ENCODE measurements at regions not wholly inside any gene's neighbourhood (a gene's known extent, or its start where the extent isn't known, plus 50 kb on each side); places are given as distances from the start of the nearest gene placed in this dataset.
A peak's percentile ranks its signal among the peaks of the same experiment; 100 is the strongest.

DNA sequence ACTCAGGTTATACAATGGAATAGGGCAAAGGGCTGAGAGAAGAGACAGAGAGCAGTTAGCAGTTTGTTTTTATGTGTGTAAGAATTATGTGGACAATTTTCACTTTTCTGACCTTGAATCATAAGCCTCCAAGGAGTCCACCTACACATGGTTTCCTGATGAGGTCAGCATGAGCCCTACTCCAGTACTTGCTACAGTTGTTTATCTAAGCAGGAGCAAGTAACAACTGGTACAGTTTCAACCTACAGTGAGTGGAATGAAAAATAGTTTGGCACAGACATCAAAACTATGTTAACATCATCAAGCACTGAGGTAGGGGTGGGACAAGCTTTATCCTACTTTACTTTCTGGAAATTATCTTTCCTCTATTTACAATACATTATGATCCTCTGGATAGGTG, 426.7 kb upstream of the ID4 start:
- no peak for DNase-seq (ENCODE audit: low spot score)

DNA sequence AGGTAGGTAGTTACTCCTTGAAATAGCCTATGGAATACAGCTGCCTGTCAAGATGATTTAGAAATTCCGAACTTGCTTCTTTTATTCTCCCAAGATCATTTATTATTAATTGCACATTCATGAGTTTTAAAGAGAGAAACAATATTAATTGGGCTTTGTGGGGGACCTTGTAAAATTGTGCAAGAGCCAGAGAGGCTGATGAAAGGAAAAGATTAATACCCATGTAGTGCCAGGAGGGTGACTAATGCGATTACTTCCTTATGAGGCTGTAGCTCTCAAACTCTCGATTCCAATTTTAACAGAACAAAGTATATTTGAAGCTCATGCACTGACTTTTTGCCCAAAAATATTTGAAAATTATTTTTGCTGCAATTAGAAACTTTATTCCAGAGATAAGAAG, 423.8 kb upstream of the ID4 start:
- no peak for DNase-seq (ENCODE audit: low spot score)

DNA sequence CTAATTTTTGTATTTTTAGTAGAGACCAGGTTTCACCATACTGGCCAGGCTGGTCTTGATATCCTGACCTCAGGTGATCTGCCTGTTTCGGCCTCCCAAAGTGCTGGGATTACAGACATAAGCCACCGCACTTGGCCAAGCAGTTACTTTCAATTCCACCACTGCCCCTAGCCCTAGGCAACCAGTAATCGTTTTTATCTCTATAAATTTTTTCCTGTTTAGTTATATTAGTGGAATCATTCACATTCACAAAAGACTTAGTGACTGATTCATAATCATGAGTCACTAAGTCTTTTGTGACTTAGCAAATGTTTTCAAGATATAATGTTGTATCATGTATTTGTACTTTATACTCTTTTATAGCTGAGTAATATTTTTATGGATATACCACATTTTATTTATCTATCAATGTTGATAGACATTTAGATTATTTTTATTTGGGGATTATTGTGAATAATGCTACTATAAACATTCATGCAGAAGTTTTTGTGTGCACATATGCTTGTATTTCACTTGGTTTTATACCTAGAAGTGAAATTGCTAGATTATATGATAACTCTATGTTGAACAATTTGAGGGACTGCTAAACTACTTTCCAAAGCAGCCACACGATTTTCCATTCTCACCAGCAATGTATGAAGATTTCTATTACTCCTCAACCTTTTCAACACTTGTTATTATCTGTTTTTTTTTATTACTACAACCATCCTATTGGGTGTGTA, 421.4 kb upstream of the ID4 start:
- no peak for DNase-seq (ENCODE audit: low spot score)

DNA sequence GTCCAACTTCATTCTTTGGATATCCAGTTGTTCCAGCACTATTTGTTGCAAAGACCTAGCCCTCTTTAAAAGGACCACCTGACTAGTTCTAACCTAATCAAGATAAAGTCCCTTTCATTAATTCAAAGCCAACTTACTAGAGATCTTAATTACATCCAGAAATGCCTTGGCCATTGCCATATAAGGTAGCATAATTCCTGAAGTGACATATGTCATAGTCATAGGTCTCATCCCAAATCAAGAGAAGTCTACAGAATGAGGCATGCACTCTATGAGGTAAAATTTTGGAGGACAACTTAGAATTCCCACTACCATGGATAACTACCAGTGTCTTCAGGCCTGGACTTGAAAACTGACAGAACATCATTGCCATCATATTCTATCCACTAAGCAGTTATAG, 420.4 kb upstream of the ID4 start:
- DNase-seq (ENCODE audit: low spot score) = no peak

DNA sequence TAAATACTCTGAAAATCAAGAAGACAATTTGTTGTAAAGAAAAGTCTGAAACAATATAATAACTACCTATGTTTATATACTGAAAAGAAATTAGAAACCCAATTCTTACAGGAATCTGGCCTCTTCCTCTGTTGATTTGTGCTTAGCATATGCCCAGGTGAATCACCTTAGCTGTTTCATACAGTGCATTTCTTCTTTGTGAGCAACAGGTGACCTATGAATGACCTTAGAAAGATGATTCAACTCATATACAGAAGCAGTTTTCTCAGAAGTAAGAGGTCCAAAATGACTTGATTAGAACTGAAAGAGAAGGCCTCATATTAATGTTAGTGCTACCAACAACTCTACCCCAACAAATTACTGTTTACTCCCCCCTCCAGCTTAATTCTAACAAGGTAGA, 419.5 kb upstream of the ID4 start:
- no peak for DNase-seq (ENCODE audit: low spot score)

DNA sequence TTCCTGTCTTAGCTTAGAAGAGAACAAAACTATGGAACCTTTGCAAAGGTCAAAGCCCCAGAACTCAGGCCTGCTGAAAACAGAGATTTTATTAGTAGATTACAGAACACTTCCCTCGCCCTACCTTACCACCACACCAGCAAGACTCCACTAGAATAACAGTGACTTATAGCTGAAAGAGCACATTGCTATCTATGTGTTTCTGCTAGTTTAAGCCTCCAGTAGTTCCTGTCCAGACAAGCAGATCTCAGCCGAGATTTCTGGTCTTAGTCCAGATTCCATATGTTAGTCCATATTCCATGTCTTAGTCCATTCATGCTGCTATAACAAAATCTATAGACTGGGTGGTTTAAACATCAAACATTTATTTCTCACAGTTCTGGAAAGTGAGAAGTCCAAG, 412.3 kb upstream of the ID4 start:
- DNase-seq (ENCODE audit: low spot score) = no peak

DNA sequence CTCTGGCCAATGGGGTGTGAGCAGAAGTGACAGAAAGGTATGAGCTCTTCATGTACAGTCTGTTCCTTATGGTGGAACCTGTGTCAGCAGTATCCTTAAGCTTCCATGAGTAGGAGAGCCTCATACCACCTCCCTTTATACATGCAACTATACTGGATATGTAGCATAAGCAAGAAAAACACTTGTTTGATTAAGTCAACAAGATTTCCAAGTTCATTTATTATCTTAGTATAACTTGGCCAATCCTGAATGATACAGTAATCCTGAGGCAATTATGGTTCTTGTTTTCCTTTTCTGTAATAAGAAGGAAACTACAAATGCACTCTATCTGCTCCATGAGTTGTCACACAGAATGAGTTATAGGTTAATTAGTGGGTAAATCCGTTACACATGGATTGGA, 409.6 kb upstream of the ID4 start:
- DNase-seq (ENCODE audit: low spot score) = no peak

DNA sequence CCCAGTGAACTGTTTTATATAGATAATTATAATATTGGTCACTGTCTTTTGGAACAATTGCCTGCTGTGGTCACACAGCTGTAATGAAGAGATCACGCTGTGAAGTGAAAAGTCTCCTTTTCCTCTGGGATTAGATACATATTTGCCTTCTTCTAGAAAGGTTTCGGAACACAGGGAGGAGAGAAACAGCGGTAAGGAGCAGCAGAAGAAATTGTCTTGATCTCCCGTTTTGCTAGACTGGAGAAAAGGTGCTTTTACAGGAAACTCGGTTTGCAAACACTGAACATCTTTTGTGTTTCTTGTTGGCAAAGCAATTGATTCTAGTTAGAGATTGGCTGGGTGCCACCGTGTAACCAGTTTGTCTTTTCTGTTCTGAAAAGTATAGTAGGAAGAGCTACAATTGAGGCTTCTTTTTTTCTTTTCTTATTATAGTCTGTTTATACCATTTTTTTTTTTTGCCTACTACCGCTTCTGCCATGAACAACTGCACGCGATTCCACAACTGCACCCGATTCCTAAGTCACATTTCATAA, 404.1 kb upstream of the ID4 start:
- no peak for DNase-seq (ENCODE audit: low spot score)

DNA sequence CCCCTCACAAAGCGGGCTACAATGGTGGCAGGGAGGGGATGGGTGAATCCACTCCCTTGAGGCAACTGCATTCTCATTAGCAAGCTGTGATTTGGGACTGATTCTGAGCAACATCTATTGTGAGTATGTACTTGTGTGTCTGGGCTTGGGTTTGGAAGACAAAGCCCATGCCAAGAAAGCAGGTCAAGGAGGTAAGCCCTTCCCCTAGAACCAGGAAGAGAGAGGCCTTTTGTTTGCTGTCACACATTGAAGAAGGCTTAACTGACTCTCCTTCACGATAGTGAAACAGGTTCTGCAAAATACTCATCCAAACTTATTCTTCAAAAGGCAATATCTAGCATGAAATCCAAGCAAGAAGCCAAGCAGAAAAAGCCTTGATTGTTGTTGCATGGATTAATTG, 403.1 kb upstream of the ID4 start:
- no peak for DNase-seq (ENCODE audit: low spot score)

DNA sequence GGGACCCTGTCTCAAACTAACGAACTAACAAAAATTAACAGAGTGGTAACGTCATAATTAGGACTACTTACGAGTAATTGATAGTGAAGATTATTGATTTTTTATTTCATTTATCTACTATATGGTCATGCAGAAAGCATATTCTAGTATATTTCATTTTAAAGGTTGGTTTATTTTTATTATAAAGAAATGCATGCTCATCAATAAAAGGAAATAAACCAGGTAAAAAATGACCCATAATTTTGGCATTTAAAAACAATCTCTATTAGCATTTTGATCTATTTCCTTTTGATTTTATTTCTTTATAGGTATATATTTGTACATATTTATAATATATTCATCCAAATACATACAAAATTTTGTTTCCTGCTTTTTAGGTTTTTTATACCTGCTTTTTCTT, 401.4 kb upstream of the ID4 start:
- DNase-seq (ENCODE audit: low spot score) = no peak

DNA sequence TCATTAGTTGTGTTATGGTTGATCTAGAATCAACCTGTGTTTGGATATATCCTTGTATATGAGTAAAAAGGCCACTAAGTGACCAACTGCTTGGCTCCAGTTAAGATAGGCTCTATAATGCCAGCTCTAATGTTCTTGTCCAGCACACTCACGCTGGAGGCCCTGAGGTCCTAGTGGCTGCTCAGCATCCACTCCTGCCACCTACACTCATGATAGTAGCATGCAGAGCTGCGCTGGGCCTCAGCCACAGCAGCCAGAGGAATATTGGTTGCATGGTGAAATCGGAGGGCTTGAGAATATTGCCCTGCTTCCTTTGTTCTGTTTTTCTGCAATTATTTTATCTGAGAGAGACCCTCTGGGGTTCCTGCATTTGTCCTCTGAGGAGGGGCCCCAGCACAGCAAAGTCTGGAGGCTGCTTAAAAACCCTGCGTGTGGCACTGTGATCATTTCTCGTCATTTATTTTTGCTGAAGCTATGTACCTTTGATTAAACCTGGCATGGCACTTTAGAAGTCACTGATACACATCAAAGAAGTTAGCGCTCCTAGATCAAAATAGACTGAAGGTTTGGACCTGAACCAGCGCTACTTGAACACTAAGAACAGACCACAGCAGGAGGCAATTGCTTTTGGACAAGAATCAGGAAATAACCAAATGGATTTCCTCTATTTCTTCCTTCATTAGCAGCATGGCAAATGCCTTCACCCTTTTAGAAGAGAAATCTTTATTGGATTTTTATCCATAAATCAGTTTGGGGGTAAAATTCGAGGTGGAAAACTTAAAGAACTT, 398.4 kb upstream of the ID4 start:
- DNase-seq (ENCODE audit: low spot score) = no peak

DNA sequence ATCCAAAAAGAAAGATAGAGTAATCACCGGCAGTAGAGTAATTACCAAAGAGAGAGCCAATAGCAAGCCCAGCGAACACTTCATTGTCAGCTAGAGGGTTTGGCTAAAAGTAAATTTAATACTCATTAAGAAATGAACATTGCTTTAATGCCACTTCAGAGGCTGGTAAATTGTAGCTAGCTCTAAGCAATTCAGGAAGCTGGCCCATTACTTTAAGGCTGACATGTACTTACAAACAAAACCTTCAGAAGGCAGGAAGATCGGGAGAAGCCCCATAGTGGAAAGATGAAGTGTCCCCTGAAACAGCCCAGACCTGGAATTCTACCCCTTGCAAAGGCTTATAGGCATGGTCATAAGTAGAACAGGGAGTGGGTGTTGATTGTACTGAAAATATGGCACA, 396.6 kb upstream of the ID4 start:
- no peak for DNase-seq (ENCODE audit: low spot score)

DNA sequence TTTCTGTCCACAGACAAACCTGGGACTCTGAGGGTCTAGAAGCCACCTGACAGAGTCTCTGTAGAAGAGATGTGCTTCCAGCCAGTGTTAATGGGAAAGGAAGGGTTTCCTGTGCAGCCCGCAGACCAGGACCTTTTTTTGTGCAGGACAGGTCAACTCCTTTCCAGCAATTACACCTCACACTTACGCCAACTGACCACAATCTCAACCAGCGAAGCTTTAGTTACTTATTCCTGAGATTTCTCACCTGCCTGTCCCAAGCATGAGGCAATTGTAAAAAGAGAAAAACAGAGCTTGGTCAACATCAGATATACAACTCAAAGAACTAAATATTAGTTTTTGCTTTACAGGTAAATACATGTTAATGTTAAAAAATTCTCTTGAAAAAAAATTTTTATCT, 393.8 kb upstream of the ID4 start:
- no peak for DNase-seq (ENCODE audit: low spot score)

DNA sequence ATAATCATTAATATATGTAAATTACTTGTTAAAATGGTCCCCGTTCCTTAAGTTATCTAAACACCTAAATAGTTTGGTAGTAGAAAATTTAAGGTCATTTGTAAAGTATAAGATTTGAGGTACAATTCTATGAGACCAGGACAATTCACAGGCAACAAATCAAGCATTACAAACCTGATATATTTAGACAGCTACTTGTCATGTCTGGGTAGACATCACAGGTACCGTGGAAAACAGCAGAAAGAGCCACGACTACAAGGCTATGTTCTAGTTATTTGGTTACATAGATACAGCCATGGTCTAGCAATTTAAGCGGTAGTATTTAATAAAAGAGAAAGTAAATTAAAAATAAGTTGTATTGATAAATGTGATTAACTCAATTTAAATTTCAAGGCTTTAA, 393.1 kb upstream of the ID4 start:
- DNase-seq (ENCODE audit: low spot score) = no peak

DNA sequence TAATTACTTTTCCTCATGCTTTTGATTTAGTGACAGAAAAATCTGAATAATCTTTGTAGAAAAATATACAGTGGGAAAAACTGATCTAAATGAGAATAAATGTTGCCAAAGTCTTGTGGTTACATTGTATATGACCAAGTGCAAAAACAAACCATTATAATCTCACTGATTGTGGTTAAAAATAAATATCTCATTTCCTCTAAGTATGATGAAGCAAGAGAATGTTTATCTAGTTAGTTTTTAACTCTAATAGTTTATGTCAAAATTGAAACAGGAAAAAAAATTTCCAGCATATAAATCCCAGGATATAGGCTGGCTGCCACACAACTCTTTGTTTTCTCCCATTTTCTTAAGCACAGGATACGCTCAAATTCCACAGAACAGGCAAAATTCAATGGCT, 392.7 kb upstream of the ID4 start:
- no peak for DNase-seq (ENCODE audit: low spot score)

DNA sequence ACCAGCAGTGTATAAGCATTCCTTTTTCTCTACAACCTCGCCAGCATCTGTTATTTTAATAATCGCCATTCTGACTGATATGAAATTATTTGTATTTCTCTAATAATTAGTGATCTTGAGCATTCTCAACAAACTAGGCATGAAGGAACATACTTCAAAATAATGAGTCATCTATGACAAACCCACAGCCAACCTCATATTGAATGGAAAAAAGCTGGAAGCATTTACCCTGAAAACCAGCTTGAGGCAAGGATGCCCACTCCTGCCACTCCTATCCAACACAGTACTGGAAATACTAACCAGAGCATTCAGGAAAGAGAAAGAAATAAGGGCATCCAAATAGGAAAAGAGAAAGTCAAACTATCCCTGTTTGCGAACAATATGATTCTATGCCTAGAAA, 390.6 kb upstream of the ID4 start:
- no peak for DNase-seq (ENCODE audit: low spot score)

DNA sequence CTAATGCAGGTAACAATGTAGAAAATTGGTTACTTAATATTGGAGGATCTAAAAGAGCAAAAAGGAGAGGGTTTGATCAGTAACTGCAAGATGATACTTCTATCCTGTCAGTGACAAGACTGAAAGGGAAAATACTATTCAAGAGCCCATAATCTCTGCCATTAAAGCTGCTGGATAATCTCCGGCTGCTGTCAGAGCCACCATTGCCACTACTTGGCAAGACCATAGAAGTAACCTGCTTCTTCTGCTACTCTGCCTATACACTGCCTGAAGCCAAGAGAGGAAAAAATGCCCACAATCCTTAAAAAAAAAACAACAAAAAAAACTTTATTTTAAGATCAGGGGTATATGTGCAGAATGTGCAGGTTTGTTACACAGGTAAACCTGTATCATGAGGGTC, 386.5 kb upstream of the ID4 start:
- DNase-seq (ENCODE audit: low spot score) = peak; percentile 31

DNA sequence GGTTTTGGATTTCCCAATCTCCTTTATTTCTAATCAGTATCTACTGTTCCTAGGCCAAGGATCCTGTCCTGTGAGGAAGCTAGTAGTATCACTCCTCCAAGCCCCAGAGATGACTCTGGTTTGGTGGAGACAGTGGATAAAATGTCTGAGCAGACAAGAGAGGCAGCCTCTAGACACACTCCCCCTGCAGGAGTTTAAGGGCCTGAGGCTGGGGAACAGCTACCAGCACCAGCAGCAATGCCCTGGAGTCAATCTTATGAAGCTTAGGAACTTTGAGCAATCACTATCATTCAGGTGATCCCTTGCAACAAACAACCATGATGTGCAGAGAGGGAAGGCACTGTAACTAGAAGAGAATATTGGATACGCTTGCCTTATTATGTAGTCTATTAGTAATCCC, 384.7 kb upstream of the ID4 start:
- DNase-seq (ENCODE audit: low spot score) = peak; percentile 34

DNA sequence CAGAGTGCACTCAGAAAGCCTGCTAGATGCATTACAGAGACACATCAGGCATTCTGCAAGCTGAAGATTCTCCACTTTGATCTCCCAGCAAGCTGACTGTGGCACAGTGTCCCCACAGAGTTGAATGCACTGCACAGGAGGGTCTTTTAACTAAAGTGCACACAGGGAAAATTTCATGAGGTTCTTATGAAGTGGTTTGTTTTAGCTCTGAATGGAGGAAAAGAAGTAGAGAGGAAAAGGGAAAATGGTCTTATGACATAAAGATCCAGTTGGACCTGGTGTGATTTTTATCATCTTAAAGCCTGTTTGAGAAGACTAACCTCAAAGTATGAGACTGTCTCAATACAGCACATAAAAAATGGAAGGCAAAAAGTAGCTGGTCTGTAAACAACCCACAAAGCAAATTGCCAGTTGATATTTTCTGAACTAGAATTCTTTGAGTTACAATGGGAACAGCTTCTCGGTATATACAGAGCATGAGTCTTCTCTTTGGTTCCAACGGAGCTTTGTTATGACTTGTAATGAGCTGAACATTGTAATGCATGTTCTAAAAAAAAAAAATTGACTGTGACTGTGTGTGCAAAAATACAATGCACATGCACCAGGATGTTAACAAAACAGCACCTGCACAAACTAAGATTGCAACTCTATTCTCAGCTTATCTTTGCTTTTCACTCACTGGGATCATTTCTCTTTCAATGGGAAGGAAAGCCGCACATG, 383.0 kb upstream of the ID4 start:
- DNase-seq (ENCODE audit: low spot score) = no peak

DNA sequence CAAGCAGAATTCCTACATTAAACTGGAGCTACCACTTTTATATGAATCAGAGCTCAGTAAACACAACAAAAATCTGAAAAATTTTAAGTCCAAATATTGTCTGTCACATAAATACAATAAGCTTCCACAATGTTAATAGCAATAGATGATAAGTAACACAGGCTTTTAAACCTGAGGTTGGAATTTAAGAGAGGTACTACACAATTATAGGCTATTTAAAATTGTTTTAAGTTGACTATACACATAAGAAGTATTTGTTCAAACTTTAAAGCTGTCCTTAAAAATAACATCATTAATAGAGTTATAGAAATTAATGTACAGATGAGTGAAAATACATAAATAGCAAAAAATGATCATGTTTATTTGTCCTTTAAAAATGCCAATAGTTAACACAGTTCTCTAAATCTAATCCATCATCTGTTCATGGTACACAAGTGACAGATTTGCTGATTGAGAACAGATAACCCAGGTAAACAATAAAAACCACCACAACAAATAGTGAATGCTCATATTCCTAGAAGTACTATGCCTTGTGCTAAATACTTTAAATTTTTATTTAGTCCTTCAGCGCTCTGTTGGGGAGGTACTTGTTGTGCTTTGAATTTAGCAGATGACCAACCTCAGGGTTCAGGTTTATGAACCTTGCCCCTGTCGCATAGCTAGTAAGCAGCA, 382.3 kb upstream of the ID4 start:
- DNase-seq (ENCODE audit: low spot score) = no peak

DNA sequence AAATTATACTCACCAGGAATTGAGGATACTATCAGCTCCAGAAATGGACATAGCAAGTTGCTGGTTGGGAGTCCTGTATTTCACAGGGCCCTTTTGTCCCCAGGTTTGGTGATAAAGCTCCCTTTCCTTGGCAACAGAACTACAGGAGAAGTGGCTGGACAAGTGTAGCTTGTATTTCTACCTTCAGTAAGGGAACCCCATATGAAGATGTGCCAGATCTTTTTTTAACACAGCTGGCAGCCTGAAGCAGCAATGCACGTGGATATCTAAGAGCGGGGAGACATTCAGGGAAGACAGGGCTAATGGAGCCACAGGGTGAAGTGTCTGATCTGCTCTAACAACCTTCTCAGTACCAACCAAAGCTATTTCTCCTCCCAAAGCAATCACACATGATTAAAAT, 373.9 kb upstream of the ID4 start:
- DNase-seq (ENCODE audit: low spot score) = no peak

DNA sequence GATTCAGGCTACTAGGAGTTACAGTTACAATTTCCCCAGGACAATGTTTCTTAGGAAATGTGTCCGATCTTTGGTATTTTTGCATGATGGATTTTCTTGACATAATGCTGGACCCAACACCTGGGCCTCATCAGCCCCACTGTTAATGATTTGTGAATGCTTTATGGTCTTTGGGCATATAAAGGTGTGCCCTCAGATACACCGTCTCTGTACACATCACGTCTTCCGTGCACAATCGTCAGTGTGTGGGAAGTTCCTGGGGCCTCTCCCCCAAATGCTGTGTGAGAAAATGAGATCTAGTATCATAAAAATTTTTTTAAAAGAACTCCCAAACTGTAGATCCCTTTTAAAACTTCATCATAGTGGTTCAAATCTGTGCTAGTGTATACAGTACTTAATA, 373.2 kb upstream of the ID4 start:
- DNase-seq (ENCODE audit: low spot score) = no peak

DNA sequence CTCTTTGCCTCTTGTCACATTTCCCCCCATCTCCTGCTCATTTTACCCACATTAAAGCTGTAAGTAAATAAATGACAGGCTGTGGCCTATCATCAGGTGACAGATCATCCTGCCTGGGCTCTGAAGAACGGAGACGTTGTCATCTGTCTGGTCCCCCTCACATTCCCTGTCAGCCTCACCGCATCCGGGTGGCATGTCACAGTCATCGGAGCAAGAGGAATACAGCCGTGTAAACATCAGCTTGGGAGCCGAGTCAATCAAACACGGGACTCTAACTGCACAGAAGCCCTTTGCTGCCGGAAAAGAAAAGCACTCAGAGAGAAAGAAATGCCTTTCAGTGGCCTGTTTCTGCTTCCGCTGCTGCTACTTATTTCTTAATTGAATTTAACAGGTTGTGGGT, 371.9 kb upstream of the ID4 start:
- DNase-seq (ENCODE audit: low spot score) = no peak
